HepG2 (cell line): ENCODE measurements at regions not wholly inside any gene's neighbourhood (a gene's known extent, or its start where the extent isn't known, plus 50 kb on each side); places are given as distances from the start of the nearest gene placed in this dataset.

ENCODE experiments used
- MTA1 ChIP-seq: sonication (generic); formaldehyde crosslinking; IDR thresholded peaks from 2 replicates; pipeline ENCODE4 v1.4.0; 2020; ENCODE audit warnings: missing genetic modification reagents, mild to moderate bottlenecking, borderline replicate concordance
- RARG ChIP-seq: sonication (generic); formaldehyde crosslinking; IDR thresholded peaks from 2 replicates; pipeline ENCODE4 v1.4.0; 2020; ENCODE audit warnings: low read depth, mild to moderate bottlenecking, missing genetic modification reagents
- REL ChIP-seq: sonication (generic); formaldehyde crosslinking; conservative IDR thresholded peaks from 2 replicates; pipeline ENCODE4 v1.8.0; 2022; ENCODE audit warnings: mild to moderate bottlenecking, missing genetic modification reagents, moderate library complexity
- SP4 ChIP-seq: sonication (generic); formaldehyde crosslinking; IDR thresholded peaks from 2 replicates; pipeline ENCODE4 v1.8.1; 2023; ENCODE audit warnings: mild to moderate bottlenecking, missing genetic modification reagents
- TAF1 ChIP-seq: sonication (generic); formaldehyde crosslinking; IDR thresholded peaks from 2 replicates; pipeline ENCODE4 v1.4.0; 2020; ENCODE audit warnings: missing genetic modification reagents
- XBP1 ChIP-seq: sonication (generic); formaldehyde crosslinking; IDR thresholded peaks from 2 replicates; pipeline ENCODE4 v1.5.0; 2020; ENCODE audit warnings: missing genetic modification reagents
- ZNF251 ChIP-seq: sonication (generic); formaldehyde crosslinking; IDR thresholded peaks from 2 replicates; pipeline ENCODE4 v1.9.0; 2021; ENCODE audit warnings: mild to moderate bottlenecking, missing genetic modification reagents
- ZNF3 ChIP-seq: IDR thresholded peaks from 2 replicates; pipeline ENCODE4 v1.7.0; 2017; ENCODE audit warnings: inconsistent platforms
- ZNF687 ChIP-seq: sonication (generic); formaldehyde crosslinking; IDR thresholded peaks from 2 replicates; pipeline ENCODE4 v1.5.1; 2020; ENCODE audit warnings: mild to moderate bottlenecking, missing genetic modification reagents, moderate library complexity
- ZNF777 ChIP-seq: sonication (generic); formaldehyde crosslinking; IDR thresholded peaks from 2 replicates; pipeline ENCODE4 v1.4.0; 2020; ENCODE audit warnings: missing genetic modification reagents
- ZSCAN22 ChIP-seq: sonication (generic); formaldehyde crosslinking; IDR thresholded peaks from 2 replicates; pipeline ENCODE4 v1.4.0; 2020; ENCODE audit warnings: mild to moderate bottlenecking, missing genetic modification reagents

- TF ChIP-seq ZSCAN22 (no peak), ZNF251 (CRISPR knock-in tag) (no peak), MTA1 (CRISPR knock-in tag) (no peak), ZNF687 (CRISPR knock-in tag) (no peak), RARG (CRISPR knock-in tag) (no peak), ZNF3 (CRISPR knock-in tag) (no peak), SP4 (no peak), TAF1 (no peak), ZNF777 (CRISPR knock-in tag) (no peak), XBP1 (CRISPR knock-in tag) (no peak), REL (no peak)
Observed at GRCh38 chr6:112535816-112536215, 188.7 kb downstream of the RFPL4B start.
